ENCODE measurements at regions not wholly inside any gene's neighbourhood (a gene's known extent, or its start where the extent isn't known, plus 50 kb on each side); places are given as distances from the start of the nearest gene placed in this dataset.
"Not testable (repeated sequence)": the region's sequence is repeated elsewhere in the genome, so short reads cannot be mapped to it uniquely, and the experiment has no call there.

DNA sequence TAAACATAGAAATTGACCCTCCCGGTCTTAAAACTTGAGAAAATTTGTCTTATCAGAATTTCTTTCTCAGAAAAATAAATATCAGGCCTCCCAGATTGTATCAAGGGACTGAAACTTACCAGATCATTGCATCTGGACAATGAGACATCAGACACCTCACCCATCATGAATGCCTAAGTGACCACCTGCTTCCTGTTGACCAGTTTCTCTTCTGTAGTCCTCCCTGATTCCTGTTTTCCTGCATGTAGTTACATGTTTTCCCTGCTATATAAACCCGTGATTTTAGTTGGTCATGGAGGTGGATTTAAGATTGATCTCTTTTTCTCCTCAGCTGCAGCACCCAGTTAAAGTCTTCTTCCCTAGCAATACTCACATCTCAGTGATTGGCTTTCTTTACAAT, 548.1 kb downstream of the PPP4R3C start:
- DNase-seq (no peak), ATAC-seq (no peak)
- intact Hi-C loops (cut with DNase I): no loop called here
- no peaks in the 10 kb centered on the region for H3K36me3 ChIP-seq
- no peaks in the 10 kb centered on the region for H3K4me1 ChIP-seq
- no peak overlapping the region for H3K27ac ChIP-seq
- H3K4me3 ChIP-seq: no peak overlapping the region
- TF ChIP-seq, protein P1, sequence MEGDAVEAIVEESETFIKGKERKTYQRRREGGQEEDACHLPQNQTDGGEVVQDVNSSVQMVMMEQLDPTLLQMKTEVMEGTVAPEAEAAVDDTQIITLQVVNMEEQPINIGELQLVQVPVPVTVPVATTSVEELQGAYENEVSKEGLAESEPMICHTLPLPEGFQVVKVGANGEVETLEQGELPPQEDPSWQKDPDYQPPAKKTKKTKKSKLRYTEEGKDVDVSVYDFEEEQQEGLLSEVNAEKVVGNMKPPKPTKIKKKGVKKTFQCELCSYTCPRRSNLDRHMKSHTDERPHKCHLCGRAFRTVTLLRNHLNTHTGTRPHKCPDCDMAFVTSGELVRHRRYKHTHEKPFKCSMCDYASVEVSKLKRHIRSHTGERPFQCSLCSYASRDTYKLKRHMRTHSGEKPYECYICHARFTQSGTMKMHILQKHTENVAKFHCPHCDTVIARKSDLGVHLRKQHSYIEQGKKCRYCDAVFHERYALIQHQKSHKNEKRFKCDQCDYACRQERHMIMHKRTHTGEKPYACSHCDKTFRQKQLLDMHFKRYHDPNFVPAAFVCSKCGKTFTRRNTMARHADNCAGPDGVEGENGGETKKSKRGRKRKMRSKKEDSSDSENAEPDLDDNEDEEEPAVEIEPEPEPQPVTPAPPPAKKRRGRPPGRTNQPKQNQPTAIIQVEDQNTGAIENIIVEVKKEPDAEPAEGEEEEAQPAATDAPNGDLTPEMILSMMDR (IDR thresholded peaks at IDR 0.05): no peak
- H3K27me3 ChIP-seq (ENCODE audit: low read depth): no peaks in the 10 kb centered on the region
- H3K9me3 ChIP-seq: no peaks in the 10 kb centered on the region

DNA sequence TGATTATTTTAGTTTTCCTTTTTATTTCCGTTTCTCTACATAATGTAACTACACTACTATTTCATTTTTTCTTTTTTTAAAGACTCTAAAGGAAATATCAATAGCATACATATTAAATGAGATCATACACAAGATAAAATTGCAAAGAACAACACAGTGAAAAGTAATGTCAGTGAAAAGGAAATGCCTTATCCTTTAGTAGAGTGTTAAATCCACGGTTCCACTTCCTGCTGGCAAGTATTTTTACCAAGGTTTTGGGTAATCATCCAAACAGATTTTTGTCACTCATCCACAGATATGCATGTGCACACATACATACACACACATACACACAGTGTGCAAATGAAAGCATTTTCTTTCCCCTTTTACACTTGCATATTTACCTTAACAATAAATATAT, 548.9 kb downstream of the PPP4R3C start:
- H3K9me3 ChIP-seq: no peaks in the 10 kb centered on the region
- H3K36me3 ChIP-seq: no peaks in the 10 kb centered on the region
- H3K4me3 ChIP-seq: no peak overlapping the region
- no peak overlapping the region for H3K27ac ChIP-seq
- no peaks in the 10 kb centered on the region for H3K4me1 ChIP-seq
- DNase-seq: no peak
- ATAC-seq: no peak
- no peaks in the 10 kb centered on the region for H3K27me3 ChIP-seq (ENCODE audit: low read depth)
- intact Hi-C loops (cut with DNase I): no loop called here
- TF ChIP-seq, protein P1 (IDR thresholded peaks at IDR 0.05): no peak

DNA sequence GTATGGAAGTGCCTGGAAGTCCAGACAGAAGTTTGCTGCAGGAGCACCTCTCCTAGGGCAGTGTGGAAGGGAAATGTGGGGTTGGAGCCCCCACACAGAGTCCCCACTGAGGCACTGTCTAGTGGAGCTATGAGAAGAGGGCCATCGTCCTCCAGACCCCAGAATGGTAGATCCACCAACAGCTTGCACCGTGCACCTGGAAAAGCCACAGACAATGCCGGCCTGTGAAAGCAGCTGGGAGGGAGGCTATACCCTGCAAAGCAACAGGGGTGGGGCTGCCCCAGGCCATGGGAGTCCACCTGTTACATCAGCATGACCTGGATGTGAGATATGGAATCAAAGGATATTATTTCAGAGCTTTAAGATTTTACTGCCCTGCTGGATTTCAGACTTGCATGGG, 551.4 kb downstream of the PPP4R3C start:
- intact Hi-C loops (cut with DNase I); H3K4me3 ChIP-seq; H3K9me3 ChIP-seq; ATAC-seq; DNase-seq; H3K27me3 ChIP-seq (ENCODE audit: low read depth); H3K36me3 ChIP-seq; H3K27ac ChIP-seq; H3K4me1 ChIP-seq: not testable (repeated sequence)

DNA sequence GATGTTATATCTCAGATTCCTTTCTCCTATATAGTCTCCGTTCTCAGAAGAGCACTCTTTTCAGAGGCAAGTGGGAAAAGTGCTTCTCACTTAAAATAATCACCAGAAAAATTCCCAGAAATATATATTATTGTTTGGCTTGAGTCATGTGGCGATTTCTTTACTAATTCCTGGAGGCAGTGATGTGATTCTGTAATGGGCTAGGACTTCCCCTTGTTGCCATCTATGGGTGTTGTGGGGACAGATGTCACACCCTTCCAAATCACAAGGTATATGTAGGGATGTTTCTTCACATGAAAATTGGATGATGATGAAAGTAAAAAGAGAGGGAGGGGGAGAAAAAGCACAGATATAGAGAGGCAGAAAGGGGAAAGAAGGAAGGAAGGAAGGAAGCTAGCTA, 553.4 kb downstream of the PPP4R3C start:
- no peak for DNase-seq

DNA sequence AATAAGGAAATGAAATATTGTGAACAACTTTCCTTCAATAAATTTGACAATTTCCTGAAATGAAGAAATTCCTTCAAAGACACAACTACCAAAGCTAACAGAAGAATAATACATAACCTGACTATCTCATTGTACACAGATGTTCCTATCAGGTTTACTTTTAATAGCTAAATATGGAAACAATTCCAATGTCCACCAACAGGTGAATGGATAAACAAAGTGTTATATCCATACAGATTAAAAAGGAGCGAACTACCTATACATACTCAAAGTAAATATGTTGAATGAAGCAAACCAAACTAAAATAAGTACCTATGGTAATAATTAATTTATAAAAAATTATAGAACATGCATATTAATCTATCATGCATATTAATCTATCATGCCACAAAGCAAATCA, 554.9 kb downstream of the PPP4R3C start:
- intact Hi-C loops (cut with DNase I): no loop called here
- TF ChIP-seq, protein P1 (IDR thresholded peaks at IDR 0.05): no peak
- H3K4me3 ChIP-seq: no peak overlapping the region

More for the DNA sequence above, 553.4 kb downstream of the PPP4R3C start:
- intact Hi-C loops (cut with DNase I): no loop called here
- no peak for ATAC-seq
- Histone ChIP-seq H3K36me3 (no peaks in the 10 kb centered on the region), H3K4me1 (no peaks in the 10 kb centered on the region), H3K4me3 (no peak overlapping the region), H3K27me3 (ENCODE audit: low read depth) (no peaks in the 10 kb centered on the region), H3K27ac (no peak overlapping the region), H3K9me3 (no peaks in the 10 kb centered on the region)
- TF ChIP-seq, protein P1 (IDR thresholded peaks at IDR 0.05): no peak

DNA sequence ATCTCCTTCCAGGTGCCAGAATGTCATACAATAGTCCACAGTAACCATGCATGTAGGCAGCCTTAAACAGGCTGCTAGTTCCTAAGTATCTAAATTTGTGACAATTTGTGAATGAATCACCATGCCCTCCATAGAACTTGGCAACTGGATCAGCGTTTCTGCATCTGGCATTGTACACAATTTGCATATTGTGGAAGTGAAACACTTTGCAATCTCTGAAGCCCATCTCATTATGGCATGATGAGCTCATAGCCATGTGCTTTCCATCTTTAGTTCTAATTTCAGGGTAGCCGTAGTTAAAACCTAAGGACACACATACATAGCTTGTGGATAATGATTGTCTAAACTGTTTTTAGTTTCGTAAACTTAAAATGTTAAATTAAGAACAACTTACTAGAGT, 573.6 kb downstream of the PPP4R3C start:
- Histone ChIP-seq H3K4me1 (no peaks in the 10 kb centered on the region), H3K9me3 (no peaks in the 10 kb centered on the region), H3K4me3 (no peak overlapping the region), H3K27me3 (ENCODE audit: low read depth) (no peaks in the 10 kb centered on the region), H3K27ac (no peak overlapping the region), H3K36me3 (no peaks in the 10 kb centered on the region)
- DNase-seq (no peak), ATAC-seq (no peak)
- TF ChIP-seq, protein P1 (IDR thresholded peaks at IDR 0.05): no peak
- intact Hi-C loops (cut with DNase I): no loop called here

More for the DNA sequence above, 554.9 kb downstream of the PPP4R3C start:
- H3K36me3 ChIP-seq: no peaks in the 10 kb centered on the region
- no peaks in the 10 kb centered on the region for H3K4me1 ChIP-seq
- ATAC-seq (no peak), DNase-seq (no peak)
- no peak overlapping the region for H3K27ac ChIP-seq
- no peaks in the 10 kb centered on the region for H3K27me3 ChIP-seq (ENCODE audit: low read depth)
- no peaks in the 10 kb centered on the region for H3K9me3 ChIP-seq

Data from lower lobe of right lung (tissue), 2 donors.